ENCODE measurements at regions not wholly inside any gene's neighbourhood (a gene's known extent, or its start where the extent isn't known, plus 50 kb on each side); places are given as distances from the start of the nearest gene placed in this dataset.

DNA sequence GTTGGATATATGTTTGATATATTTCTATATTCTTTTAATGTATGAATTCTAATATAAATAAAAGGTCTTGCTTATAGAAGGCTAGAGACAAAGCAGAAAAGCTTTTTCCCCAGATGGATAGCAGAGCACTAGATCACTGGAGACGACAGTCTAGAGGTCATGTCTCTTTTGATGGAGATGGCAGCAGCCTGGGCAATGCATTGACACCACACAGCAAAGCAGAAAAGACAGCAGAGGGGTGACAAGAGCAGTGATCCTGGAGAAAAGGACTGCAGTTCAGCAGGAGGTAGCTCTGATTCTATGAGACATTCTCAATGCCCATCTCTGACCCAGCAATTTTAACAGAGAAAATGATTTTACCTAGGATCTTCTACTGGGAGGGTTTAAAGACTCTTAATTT is 210.6 kb downstream of the DTHD1 start:
- Histone ChIP-seq H3K27me3 (ENCODE audit: control insufficient read depth in 2 of 2, insufficient read depth in 2 of 2, low read length in 2 of 2) (no peaks in the 10 kb centered on the region), H3K9ac (ENCODE audit: low read depth in 1 of 2, low read length in 2 of 2) (no peak overlapping the region), H3K9me3 (ENCODE audit: control insufficient read depth in 2 of 2, low read length in 2 of 2) (no peaks in the 10 kb centered on the region), H3K36me3 (ENCODE audit: control insufficient read depth in 2 of 2, insufficient read depth in 2 of 2, low read length in 2 of 2) (no peaks in the 10 kb centered on the region), H3K27ac (ENCODE audit: low read depth in 2 of 2, low read length in 2 of 2) (no peak overlapping the region), H3K4me1 (ENCODE audit: control insufficient read depth in 2 of 2, insufficient read depth in 2 of 2, low read length in 2 of 2) (no peaks in the 10 kb centered on the region), H3K4me3 (ENCODE audit: low read length in 2 of 2) (no peak overlapping the region)

- no peak overlapping the region for H3K9ac ChIP-seq (ENCODE audit: low read depth in 1 of 2, low read length in 2 of 2)
- no peaks in the 10 kb centered on the region for H3K9me3 ChIP-seq (ENCODE audit: control insufficient read depth in 2 of 2, low read length in 2 of 2)
- no peak overlapping the region for H3K27ac ChIP-seq (ENCODE audit: low read depth in 2 of 2, low read length in 2 of 2)
- H3K36me3 ChIP-seq (ENCODE audit: control insufficient read depth in 2 of 2, insufficient read depth in 2 of 2, low read length in 2 of 2) = no peaks in the 10 kb centered on the region
- no peaks in the 10 kb centered on the region for H3K4me1 ChIP-seq (ENCODE audit: control insufficient read depth in 2 of 2, insufficient read depth in 2 of 2, low read length in 2 of 2)
- H3K27me3 ChIP-seq (ENCODE audit: control insufficient read depth in 2 of 2, insufficient read depth in 2 of 2, low read length in 2 of 2) = no peaks in the 10 kb centered on the region
- no peak overlapping the region for H3K4me3 ChIP-seq (ENCODE audit: low read length in 2 of 2)
Measured at GRCh38 chr4:36492590-36492989, 211.2 kb downstream of the DTHD1 start.

- Histone ChIP-seq H3K9ac (ENCODE audit: low read depth in 1 of 2, low read length in 2 of 2) (no peak overlapping the region), H3K4me1 (ENCODE audit: control insufficient read depth in 2 of 2, insufficient read depth in 2 of 2, low read length in 2 of 2) (no peaks in the 10 kb centered on the region), H3K27me3 (ENCODE audit: control insufficient read depth in 2 of 2, insufficient read depth in 2 of 2, low read length in 2 of 2) (no peaks in the 10 kb centered on the region), H3K27ac (ENCODE audit: low read depth in 2 of 2, low read length in 2 of 2) (no peak overlapping the region), H3K9me3 (ENCODE audit: control insufficient read depth in 2 of 2, low read length in 2 of 2) (no peaks in the 10 kb centered on the region), H3K4me3 (ENCODE audit: low read length in 2 of 2) (no peak overlapping the region), H3K36me3 (ENCODE audit: control insufficient read depth in 2 of 2, insufficient read depth in 2 of 2, low read length in 2 of 2) (no peaks in the 10 kb centered on the region)
Measured at GRCh38 chr4:36493251-36493650, 211.8 kb downstream of the DTHD1 start.

GRCh38 chr4:36494016-36494415 is 212.6 kb downstream of the DTHD1 start:
- Histone ChIP-seq H3K4me1 (ENCODE audit: control insufficient read depth in 2 of 2, insufficient read depth in 2 of 2, low read length in 2 of 2) (no peaks in the 10 kb centered on the region), H3K4me3 (ENCODE audit: low read length in 2 of 2) (no peak overlapping the region), H3K27ac (ENCODE audit: low read depth in 2 of 2, low read length in 2 of 2) (no peak overlapping the region), H3K9ac (ENCODE audit: low read depth in 1 of 2, low read length in 2 of 2) (no peak overlapping the region), H3K36me3 (ENCODE audit: control insufficient read depth in 2 of 2, insufficient read depth in 2 of 2, low read length in 2 of 2) (no peaks in the 10 kb centered on the region), H3K27me3 (ENCODE audit: control insufficient read depth in 2 of 2, insufficient read depth in 2 of 2, low read length in 2 of 2) (no peaks in the 10 kb centered on the region), H3K9me3 (ENCODE audit: control insufficient read depth in 2 of 2, low read length in 2 of 2) (no peaks in the 10 kb centered on the region)

DNA sequence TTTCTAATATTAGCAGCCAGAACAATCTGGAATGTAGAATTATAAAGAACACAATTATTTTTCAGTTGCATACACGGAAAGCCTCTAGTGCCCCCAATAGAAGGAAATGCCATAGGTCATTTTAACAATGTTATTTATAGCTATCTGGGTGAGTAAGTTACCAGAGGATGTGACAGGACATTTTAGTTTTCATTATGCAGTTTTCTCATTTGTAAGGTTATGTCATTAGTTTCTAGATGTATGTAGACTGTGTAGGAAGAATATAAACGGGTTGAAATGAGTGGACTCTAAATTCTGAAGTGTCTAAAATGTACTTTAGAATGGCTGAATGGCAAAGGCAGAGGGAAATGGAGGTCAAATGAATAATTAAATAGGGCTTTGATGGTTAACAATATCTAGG is 213.3 kb downstream of the DTHD1 start:
- Histone ChIP-seq H3K4me1 (ENCODE audit: control insufficient read depth in 2 of 2, insufficient read depth in 2 of 2, low read length in 2 of 2) (no peaks in the 10 kb centered on the region), H3K27ac (ENCODE audit: low read depth in 2 of 2, low read length in 2 of 2) (no peak overlapping the region), H3K9me3 (ENCODE audit: control insufficient read depth in 2 of 2, low read length in 2 of 2) (no peaks in the 10 kb centered on the region), H3K4me3 (ENCODE audit: low read length in 2 of 2) (no peak overlapping the region), H3K27me3 (ENCODE audit: control insufficient read depth in 2 of 2, insufficient read depth in 2 of 2, low read length in 2 of 2) (no peaks in the 10 kb centered on the region), H3K36me3 (ENCODE audit: control insufficient read depth in 2 of 2, insufficient read depth in 2 of 2, low read length in 2 of 2) (no peaks in the 10 kb centered on the region), H3K9ac (ENCODE audit: low read depth in 1 of 2, low read length in 2 of 2) (no peak overlapping the region)

DNA sequence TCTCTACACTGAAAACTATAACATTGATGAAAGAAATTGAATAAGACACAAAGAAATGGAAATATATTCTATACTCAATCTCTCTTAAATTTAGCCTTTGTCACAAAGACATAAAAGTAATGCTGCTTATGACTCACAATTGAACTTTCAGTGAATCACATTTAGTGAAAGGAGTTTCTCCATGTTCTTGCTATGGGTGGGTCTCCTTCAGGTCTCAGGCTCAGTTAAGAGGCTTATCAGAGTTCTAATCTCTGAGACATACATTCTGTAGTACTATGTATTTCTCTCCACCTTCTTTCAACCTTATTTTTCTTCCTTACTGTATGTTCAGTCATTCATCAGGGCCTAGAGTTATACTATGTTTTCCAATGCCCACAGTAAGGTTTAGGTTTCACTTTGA is 220.9 kb downstream of the DTHD1 start:
- Histone ChIP-seq H3K9ac (ENCODE audit: low read depth in 1 of 2, low read length in 2 of 2) (no peak overlapping the region), H3K4me1 (ENCODE audit: control insufficient read depth in 2 of 2, insufficient read depth in 2 of 2, low read length in 2 of 2) (no peaks in the 10 kb centered on the region), H3K27me3 (ENCODE audit: control insufficient read depth in 2 of 2, insufficient read depth in 2 of 2, low read length in 2 of 2) (no peaks in the 10 kb centered on the region), H3K27ac (ENCODE audit: low read depth in 2 of 2, low read length in 2 of 2) (no peak overlapping the region), H3K4me3 (ENCODE audit: low read length in 2 of 2) (no peak overlapping the region), H3K9me3 (ENCODE audit: control insufficient read depth in 2 of 2, low read length in 2 of 2) (no peaks in the 10 kb centered on the region), H3K36me3 (ENCODE audit: control insufficient read depth in 2 of 2, insufficient read depth in 2 of 2, low read length in 2 of 2) (no peaks in the 10 kb centered on the region)

DNA sequence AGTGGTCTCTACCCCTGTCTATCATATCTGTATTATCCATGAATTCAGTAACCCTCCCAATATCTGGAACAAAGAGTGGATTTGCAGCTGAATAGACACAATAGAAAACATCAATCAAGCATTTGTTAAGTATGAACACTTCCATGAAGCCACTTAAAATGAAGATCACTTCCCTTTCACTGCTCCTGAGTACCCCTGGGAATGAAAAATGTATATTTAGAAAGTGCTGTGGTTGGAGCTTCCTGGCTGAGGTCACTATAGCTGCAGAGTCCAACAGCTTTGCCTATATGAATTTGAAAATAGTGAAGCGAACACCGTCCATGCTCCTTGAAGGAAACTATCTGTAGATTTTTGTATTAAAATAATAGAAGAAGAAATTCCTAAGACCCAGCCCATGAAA is 227.0 kb downstream of the DTHD1 start:
- no peaks in the 10 kb centered on the region for H3K27me3 ChIP-seq (ENCODE audit: control insufficient read depth in 2 of 2, insufficient read depth in 2 of 2, low read length in 2 of 2)
- no peaks in the 10 kb centered on the region for H3K9me3 ChIP-seq (ENCODE audit: control insufficient read depth in 2 of 2, low read length in 2 of 2)
- H3K4me3 ChIP-seq (ENCODE audit: low read length in 2 of 2) = no peak overlapping the region
- no peaks in the 10 kb centered on the region for H3K4me1 ChIP-seq (ENCODE audit: control insufficient read depth in 2 of 2, insufficient read depth in 2 of 2, low read length in 2 of 2)
- no peak overlapping the region for H3K9ac ChIP-seq (ENCODE audit: low read depth in 1 of 2, low read length in 2 of 2)
- H3K36me3 ChIP-seq (ENCODE audit: control insufficient read depth in 2 of 2, insufficient read depth in 2 of 2, low read length in 2 of 2) = no peaks in the 10 kb centered on the region
- no peak overlapping the region for H3K27ac ChIP-seq (ENCODE audit: low read depth in 2 of 2, low read length in 2 of 2)

GRCh38 chr4:36509845-36510244 is 228.4 kb downstream of the DTHD1 start:
- H3K9me3 ChIP-seq (ENCODE audit: control insufficient read depth in 2 of 2, low read length in 2 of 2) = no peaks in the 10 kb centered on the region
- H3K27me3 ChIP-seq (ENCODE audit: control insufficient read depth in 2 of 2, insufficient read depth in 2 of 2, low read length in 2 of 2) = no peaks in the 10 kb centered on the region
- no peaks in the 10 kb centered on the region for H3K4me1 ChIP-seq (ENCODE audit: control insufficient read depth in 2 of 2, insufficient read depth in 2 of 2, low read length in 2 of 2)
- H3K27ac ChIP-seq (ENCODE audit: low read depth in 2 of 2, low read length in 2 of 2) = no peak overlapping the region
- H3K4me3 ChIP-seq (ENCODE audit: low read length in 2 of 2) = no peak overlapping the region
- no peak overlapping the region for H3K9ac ChIP-seq (ENCODE audit: low read depth in 1 of 2, low read length in 2 of 2)
- no peaks in the 10 kb centered on the region for H3K36me3 ChIP-seq (ENCODE audit: control insufficient read depth in 2 of 2, insufficient read depth in 2 of 2, low read length in 2 of 2)

GRCh38 chr4:36511785-36512184 is 230.4 kb downstream of the DTHD1 start:
- no peak overlapping the region for H3K27ac ChIP-seq (ENCODE audit: low read depth in 2 of 2, low read length in 2 of 2)
- no peak overlapping the region for H3K9ac ChIP-seq (ENCODE audit: low read depth in 1 of 2, low read length in 2 of 2)
- no peaks in the 10 kb centered on the region for H3K4me1 ChIP-seq (ENCODE audit: control insufficient read depth in 2 of 2, insufficient read depth in 2 of 2, low read length in 2 of 2)
- H3K4me3 ChIP-seq (ENCODE audit: low read length in 2 of 2) = no peak overlapping the region
- H3K9me3 ChIP-seq (ENCODE audit: control insufficient read depth in 2 of 2, low read length in 2 of 2) = no peaks in the 10 kb centered on the region
- H3K27me3 ChIP-seq (ENCODE audit: control insufficient read depth in 2 of 2, insufficient read depth in 2 of 2, low read length in 2 of 2) = no peaks in the 10 kb centered on the region
- no peaks in the 10 kb centered on the region for H3K36me3 ChIP-seq (ENCODE audit: control insufficient read depth in 2 of 2, insufficient read depth in 2 of 2, low read length in 2 of 2)

GRCh38 chr4:36516522-36517095 is 235.2 kb downstream of the DTHD1 start:
- no peak overlapping the region for H3K4me3 ChIP-seq (ENCODE audit: low read length in 2 of 2)
- H3K9me3 ChIP-seq (ENCODE audit: control insufficient read depth in 2 of 2, low read length in 2 of 2) = no peaks in the 10 kb centered on the region
- H3K9ac ChIP-seq (ENCODE audit: low read depth in 1 of 2, low read length in 2 of 2) = no peak overlapping the region
- no peak overlapping the region for H3K27ac ChIP-seq (ENCODE audit: low read depth in 2 of 2, low read length in 2 of 2)
- no peaks in the 10 kb centered on the region for H3K36me3 ChIP-seq (ENCODE audit: control insufficient read depth in 2 of 2, insufficient read depth in 2 of 2, low read length in 2 of 2)
- H3K4me1 ChIP-seq (ENCODE audit: control insufficient read depth in 2 of 2, insufficient read depth in 2 of 2, low read length in 2 of 2) = no peaks in the 10 kb centered on the region
- no peaks in the 10 kb centered on the region for H3K27me3 ChIP-seq (ENCODE audit: control insufficient read depth in 2 of 2, insufficient read depth in 2 of 2, low read length in 2 of 2)

- Histone ChIP-seq H3K27ac (ENCODE audit: low read depth in 2 of 2, low read length in 2 of 2) (no peak overlapping the region), H3K4me1 (ENCODE audit: control insufficient read depth in 2 of 2, insufficient read depth in 2 of 2, low read length in 2 of 2) (no peaks in the 10 kb centered on the region), H3K36me3 (ENCODE audit: control insufficient read depth in 2 of 2, insufficient read depth in 2 of 2, low read length in 2 of 2) (no peaks in the 10 kb centered on the region), H3K9me3 (ENCODE audit: control insufficient read depth in 2 of 2, low read length in 2 of 2) (no peaks in the 10 kb centered on the region), H3K27me3 (ENCODE audit: control insufficient read depth in 2 of 2, insufficient read depth in 2 of 2, low read length in 2 of 2) (no peaks in the 10 kb centered on the region), H3K4me3 (ENCODE audit: low read length in 2 of 2) (no peak overlapping the region), H3K9ac (ENCODE audit: low read depth in 1 of 2, low read length in 2 of 2) (no peak overlapping the region)
Measured at GRCh38 chr4:36523182-36523581, 241.8 kb downstream of the DTHD1 start.

Measured in mucosa of rectum (tissue), 2 donors.